HG02938 (cell line): ENCODE measurements at regions not wholly inside any gene's neighbourhood (a gene's known extent, or its start where the extent isn't known, plus 50 kb on each side); places are given as distances from the start of the nearest gene placed in this dataset.

Experiments
- ATAC-seq: cut with Tn5 transposase; IDR thresholded peaks from one replicate; pipeline ENCODE4 v1.9.1; 2021; ENCODE audit warnings: mild to moderate bottlenecking, moderate library complexity; ENCODE audit not compliant: unreplicated experiment

DNA sequence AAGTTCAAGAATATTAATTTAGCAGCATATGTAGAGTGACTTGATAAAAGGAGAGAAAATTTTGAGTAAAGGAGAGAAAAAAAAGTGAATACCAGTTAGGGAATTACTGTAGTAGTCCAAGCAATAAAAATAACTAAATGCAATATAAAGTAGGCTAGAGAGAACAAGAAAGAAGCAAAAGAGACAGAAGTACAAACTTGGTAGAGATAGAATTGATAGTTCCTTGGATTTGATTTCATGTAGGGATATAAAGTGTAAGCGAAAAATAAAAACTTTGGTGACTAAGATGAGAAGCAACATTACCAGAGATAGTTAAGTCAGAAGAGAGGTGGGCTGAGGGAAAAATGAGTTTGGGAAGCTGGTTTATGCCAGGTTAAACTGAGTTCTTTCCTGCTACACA, 252.4 kb downstream of the SEC23A start:
- no peak for ATAC-seq

DNA sequence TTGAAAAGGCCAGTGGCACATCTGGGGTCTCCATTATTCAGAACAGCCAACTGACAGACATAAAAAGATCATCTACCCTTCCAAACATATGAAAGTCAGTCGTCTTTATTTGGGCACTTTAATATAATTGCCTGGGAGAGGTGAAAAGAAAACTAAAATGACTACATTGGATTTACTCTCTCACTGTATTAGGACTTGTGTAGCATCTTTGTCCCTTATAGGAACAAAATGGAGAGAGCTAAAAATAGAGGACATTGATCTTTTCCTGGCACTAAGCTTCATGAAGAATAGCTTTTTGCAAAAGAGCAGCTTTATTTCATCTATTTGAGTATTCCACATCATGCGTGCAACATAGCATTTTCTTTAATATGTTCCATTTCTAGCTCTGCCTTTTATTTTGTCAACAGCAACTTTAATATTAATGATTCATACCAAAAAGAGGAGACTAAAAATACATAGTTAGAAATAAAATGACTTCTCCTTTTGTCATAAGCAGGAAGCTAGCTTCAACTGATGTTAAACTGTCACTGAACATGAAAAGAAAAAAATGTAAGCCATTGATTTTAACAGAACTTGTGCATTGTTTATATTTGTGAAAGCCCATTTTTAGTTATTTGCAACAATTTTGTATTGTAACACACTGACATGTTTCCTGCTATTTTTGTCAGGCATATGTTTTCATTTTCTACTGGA, 254.6 kb downstream of the SEC23A start:
- ATAC-seq, result no peak

- ATAC-seq, result no peak
These were observed 255.9 kb downstream of the SEC23A start for GRCh38 chr14:38847161-38847560.

DNA sequence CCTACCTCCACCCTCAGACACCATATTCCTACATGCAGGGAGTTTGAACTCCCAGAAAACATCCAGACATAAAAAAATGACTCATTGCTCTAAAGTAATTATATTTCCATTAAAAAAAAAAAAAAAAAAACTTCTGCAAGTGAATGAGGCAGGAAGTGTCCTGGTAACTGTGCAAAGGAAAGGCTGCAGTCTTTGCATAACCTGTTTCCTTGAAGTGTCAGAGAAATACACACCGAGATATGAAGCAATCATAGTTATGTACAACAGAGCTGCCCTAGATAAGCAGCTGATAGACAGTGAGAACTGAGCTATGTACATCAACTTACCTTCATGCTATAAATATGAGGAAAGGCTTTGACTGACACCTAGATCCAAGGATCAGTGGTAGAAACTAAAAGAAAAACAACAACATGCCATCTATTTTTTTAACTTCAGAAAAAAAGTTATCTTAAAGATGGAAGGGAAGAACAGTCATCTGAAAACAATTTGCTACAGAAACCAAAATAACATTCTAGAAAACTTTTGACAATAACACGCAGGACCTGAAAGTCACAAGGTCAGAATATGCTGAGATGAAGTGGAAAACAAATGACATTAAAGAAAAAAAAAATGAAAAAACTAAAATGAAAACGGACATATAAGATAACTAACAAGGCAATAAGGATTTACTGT, 263.2 kb downstream of the SEC23A start:
- ATAC-seq, result no peak

DNA sequence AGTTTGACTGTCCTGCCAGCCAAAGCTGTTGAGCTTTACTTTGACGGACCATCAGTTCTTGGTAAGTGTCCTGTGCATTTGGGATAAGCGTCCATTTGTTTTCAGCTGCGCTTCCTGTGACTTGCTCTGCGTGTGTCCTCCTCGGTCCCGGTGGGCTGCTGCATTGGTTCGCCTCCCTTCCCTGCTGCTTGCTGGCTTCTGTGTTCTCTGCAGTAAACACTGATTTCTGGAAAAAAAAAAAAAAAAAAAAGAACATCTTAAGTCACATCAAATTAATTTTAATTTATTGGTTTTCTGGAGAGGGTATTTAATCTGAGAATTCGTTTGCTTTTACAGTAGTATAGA, 264.1 kb downstream of the SEC23A start:
- no peak for ATAC-seq

- ATAC-seq, result no peak
These were observed 264.7 kb downstream of the SEC23A start for GRCh38 chr14:38838049-38838978.

DNA sequence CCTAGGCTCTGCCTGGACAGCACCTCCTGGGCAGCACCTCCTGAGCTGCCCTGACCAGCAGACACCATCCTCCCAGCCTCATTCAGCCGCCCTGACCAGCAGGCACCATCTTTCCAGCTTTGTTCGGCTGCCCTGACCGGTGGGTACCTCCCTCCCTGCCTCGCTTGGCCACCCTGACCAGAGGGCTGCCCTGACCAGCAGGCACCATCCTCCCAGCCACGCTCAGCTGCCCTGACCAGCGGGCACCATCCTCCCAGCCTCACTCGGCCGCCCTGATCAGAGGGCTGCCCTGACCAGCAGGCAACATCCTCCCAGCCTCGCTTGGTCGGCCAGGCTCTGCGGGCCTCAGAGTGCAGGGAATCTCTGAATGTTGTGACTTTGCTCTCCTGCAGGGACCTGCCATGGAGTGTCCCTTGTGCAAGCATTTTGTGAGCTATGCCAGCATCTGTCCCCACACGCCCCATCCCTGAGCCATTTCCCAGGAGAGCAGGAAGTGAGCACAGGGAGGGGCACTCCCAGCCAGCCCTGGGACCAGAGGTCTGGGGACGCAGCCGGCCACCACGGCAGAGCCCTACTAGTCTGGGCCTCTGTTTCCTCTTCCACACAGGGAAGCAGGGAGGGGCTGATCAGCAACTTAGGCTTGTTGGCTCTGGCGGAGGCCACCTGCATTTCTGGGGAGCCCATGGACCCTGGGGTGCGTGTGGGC, 265.5 kb downstream of the SEC23A start:
- ATAC-seq, result no peak

DNA sequence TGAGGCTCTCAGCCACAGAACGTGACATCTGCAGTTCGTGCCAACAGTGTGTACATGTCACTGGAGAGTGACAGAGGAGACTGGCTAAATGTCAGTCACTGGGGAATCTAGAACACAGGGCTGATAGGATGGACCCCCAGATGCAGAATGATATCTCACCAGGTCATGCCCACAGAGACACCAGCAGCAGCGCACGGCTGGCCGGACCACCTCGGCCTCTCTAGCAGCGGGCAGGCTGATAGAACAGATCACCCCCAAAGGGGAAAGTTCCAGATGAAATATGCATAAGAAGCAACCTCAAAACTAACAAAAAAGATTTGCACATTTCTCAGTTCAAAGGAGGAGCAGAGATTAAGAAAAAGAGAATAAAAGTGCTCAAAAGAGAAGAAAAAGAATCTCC, 266.5 kb downstream of the SEC23A start:
- no peak for ATAC-seq

DNA sequence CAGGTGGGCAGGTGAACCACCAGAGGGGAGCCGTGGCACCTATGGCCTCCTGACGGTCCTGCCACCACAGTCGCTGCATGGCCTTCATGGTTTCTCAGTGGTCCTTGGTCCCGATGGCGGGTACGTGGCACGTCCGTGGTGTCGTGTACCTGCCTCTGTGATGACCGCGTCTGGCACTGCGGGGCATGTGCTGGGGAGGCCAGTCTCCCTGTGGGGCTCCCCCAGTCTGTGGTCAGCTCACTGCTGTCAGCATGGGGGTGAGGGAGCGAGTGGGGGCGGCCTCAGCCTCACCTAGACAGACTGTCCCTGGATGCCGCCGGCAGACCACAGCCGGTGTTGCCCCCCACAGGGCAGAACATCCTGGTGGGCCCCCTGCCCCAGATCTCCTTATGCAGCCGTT, 267.2 kb downstream of the SEC23A start:
- no peak for ATAC-seq

GRCh38 chr14:38828183-38828827, 274.7 kb downstream of the SEC23A start:
- no peak for ATAC-seq

- ATAC-seq, result no peak
These were observed 278.3 kb downstream of the SEC23A start for GRCh38 chr14:38824706-38825105.

DNA sequence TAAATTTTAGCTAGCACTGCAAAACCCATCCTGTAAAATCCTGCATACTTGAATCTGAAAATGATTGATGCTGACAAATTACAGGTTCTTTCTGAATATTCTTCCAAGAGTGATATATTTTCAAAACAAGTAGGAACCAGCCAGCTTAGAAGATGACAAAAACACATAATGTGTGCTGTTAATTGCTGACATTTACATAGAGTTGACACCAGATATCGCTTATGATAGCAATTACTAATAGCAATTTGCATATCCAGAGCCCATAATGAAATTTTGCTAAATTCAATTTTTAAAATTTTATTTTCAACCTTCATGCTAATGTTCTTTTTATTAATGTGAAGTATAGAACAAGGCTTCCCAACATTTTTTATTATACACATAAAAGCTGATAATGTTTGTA, 284.5 kb downstream of the SEC23A start:
- no peak for ATAC-seq

- ATAC-seq, result no peak
These were observed 294.1 kb downstream of the SEC23A start for GRCh38 chr14:38808734-38809455.

DNA sequence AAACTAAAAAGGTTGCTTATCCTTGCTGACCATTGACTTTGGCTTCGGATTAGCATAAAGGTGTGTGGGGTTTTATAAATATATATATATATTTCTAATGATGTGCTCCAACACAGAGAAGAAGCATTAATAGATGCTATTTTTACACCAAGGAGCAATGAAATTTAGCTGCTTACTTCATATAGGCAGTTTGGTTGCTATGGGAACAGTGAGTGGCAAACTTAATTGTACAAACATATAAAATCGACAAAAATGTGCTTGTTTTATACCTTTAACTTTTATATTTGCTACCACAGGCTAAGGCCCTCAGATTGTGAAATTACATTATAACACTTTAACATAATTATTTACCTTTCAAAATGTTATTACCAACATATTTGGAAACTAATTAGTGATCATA, 303.4 kb downstream of the SEC23A start:
- ATAC-seq, result no peak

DNA sequence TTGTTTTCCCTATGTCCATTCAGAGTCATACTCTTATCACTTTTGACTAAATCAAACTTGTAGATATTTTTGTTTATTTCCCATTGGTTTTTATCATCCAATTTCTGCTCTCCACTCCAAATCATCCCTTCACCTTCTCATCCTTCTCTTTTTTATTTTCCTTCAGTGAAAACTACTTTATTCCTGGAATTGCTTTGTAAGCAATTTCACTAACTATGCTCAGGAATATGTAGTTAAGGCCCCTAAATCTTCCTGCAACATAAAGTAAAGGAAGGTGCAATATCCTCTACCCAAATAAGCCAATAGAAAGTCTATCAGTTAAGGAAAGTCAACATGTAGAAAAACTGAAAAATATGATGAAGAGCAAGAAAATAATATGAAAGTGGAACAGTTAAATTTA, 308.4 kb downstream of the SEC23A start:
- ATAC-seq, result no peak

DNA sequence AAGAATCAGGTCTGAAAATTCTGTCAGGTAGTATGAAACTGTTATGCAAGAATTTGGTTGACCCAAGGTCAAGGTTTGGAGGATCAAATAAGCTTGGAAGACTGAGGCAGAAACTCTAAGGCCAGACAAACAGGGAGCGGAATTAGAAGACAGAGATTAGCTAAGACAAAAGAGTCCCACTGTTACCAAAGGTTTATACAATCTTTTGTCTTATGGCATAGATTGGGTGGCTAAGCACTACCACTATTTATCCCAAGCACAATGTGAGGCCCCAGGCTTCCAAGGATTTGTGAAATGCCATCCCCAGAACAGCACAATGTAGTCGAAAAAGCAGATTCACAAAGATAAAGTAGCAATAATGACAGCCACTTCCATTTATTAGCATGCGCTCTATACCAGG, 311.2 kb downstream of the SEC23A start:
- no peak for ATAC-seq

- no peak for ATAC-seq
These were observed 312.1 kb downstream of the SEC23A start for GRCh38 chr14:38790916-38791315.

DNA sequence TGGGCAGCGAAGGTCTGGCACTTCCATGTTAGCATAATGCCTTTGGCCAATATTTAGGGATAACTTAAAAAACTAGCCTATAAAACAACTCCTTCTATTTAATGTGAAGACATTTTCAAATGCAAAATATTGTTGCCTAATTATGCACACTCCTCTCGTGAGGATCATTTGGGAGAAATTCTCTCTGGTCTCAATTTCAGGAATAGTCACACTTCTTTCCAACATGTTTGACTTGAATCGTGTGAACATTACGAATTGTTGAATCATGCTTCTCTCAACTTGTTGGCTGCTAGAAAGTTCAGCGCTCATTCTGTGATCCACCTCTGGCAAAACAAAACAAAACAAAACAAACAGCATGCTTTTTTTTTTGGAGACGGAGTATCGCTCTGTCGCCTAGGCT, 313.2 kb downstream of the SEC23A start:
- ATAC-seq, result no peak

- ATAC-seq, result no peak
These were observed 315.0 kb downstream of the SEC23A start for GRCh38 chr14:38788060-38788459.

GRCh38 chr14:38786921-38787320, 316.1 kb downstream of the SEC23A start:
- no peak for ATAC-seq
